ENCODE measurements at regions not wholly inside any gene's neighbourhood (a gene's known extent, or its start where the extent isn't known, plus 50 kb on each side); places are given as distances from the start of the nearest gene placed in this dataset.

GRCh38 chr9:79341561-79341960, 230.2 kb upstream of the TLE4 start:
- DNase-seq (ENCODE audit: low spot score), result no peak

GRCh38 chr9:79346350-79347020, 225.3 kb upstream of the TLE4 start:
- no peak for DNase-seq (ENCODE audit: low spot score)

- no peak for DNase-seq (ENCODE audit: low spot score)
Observed at GRCh38 chr9:79352322-79352721, 219.4 kb upstream of the TLE4 start.

- DNase-seq (ENCODE audit: low spot score), result no peak
Observed at GRCh38 chr9:79353856-79354520, 217.8 kb upstream of the TLE4 start.

GRCh38 chr9:79357194-79357593, 214.6 kb upstream of the TLE4 start:
- DNase-seq (ENCODE audit: low spot score), result no peak

- DNase-seq (ENCODE audit: low spot score), result no peak
Observed at GRCh38 chr9:79357616-79358015, 214.1 kb upstream of the TLE4 start.

GRCh38 chr9:79360387-79361347, 211.1 kb upstream of the TLE4 start:
- no peak for DNase-seq (ENCODE audit: low spot score)

- no peak for DNase-seq (ENCODE audit: low spot score)
Observed at GRCh38 chr9:79362100-79363081, 209.4 kb upstream of the TLE4 start.

GRCh38 chr9:79369676-79370075, 202.1 kb upstream of the TLE4 start:
- DNase-seq (ENCODE audit: low spot score), result no peak

GRCh38 chr9:79371301-79371700, 200.5 kb upstream of the TLE4 start:
- no peak for DNase-seq (ENCODE audit: low spot score)

- no peak for DNase-seq (ENCODE audit: low spot score)
Observed at GRCh38 chr9:79371948-79372555, 199.7 kb upstream of the TLE4 start.

GRCh38 chr9:79377339-79377855, 194.4 kb upstream of the TLE4 start:
- DNase-seq (ENCODE audit: low spot score), result no peak

- DNase-seq (ENCODE audit: low spot score), result no peak
Observed at GRCh38 chr9:79378107-79378506, 193.7 kb upstream of the TLE4 start.

GRCh38 chr9:79382044-79382443, 189.7 kb upstream of the TLE4 start:
- no peak for DNase-seq (ENCODE audit: low spot score)

- no peak for DNase-seq (ENCODE audit: low spot score)
Observed at GRCh38 chr9:79382458-79382857, 189.3 kb upstream of the TLE4 start.

GRCh38 chr9:79383096-79383495, 188.7 kb upstream of the TLE4 start:
- no peak for DNase-seq (ENCODE audit: low spot score)

GRCh38 chr9:79384091-79384490, 187.7 kb upstream of the TLE4 start:
- DNase-seq (ENCODE audit: low spot score), result no peak

- DNase-seq (ENCODE audit: low spot score), result no peak
Observed at GRCh38 chr9:79384501-79384900, 187.3 kb upstream of the TLE4 start.

- no peak for DNase-seq (ENCODE audit: low spot score)
Observed at GRCh38 chr9:79387101-79387835, 184.5 kb upstream of the TLE4 start.

- no peak for DNase-seq (ENCODE audit: low spot score)
Observed at GRCh38 chr9:79390077-79390698, 181.6 kb upstream of the TLE4 start.
